ENCODE measurements at regions not wholly inside any gene's neighbourhood (a gene's known extent, or its start where the extent isn't known, plus 50 kb on each side); places are given as distances from the start of the nearest gene placed in this dataset.

GRCh38 chr12:127310548-127310947, 956.4 kb upstream of the TMEM132C start:
- ChIA-PET CTCF (no interaction called here), POLR2A (no interaction called here)
- no peak overlapping the region for H3K4me3 ChIP-seq (ENCODE audit: low read depth, low read length)
- TF ChIP-seq CTCF (IDR thresholded peaks at IDR 0.05; ENCODE audit: insufficient read depth, low read length, missing control alignments): no peak
- DNase-seq (ENCODE audit: low read depth, low spot score): no peak

DNA sequence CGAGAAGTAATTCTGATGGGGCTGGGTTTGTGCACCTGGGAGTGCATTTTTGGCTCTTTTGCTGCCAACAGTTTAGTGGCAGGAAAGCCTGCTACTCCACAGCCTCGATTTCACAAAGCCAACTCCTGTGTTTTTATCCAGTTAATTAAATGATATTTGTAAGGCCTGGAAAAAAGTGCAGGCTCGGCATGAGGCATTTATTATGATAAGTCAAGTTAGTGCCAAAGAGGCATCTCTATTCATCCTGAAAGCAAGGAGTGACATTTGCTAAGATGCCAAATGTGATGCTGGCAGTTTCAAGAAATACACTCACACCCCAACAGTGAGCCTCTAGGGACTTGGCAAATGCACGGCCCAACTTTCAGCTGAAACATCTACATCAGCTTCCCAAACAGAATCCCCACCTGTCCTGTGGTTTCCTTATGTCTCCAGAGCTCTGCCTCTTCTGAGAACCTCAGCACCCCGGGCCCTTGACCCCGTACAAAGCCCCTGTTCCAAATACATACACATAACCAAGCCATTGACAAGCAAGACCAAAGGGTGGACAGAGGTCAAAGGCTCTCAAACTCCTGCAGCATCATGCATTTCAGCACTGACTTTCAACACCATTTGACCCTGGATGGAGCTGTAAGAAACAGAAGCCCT, 955.1 kb upstream of the TMEM132C start:
- ChIA-PET CTCF (interaction anchor here (1.7 kb wide), 1 partner anchor 19 kb away, joined by 4 read pairs; no protein-coding TSS in a partner anchor), POLR2A (no interaction called here)
- no peak for TF ChIP-seq CTCF (IDR thresholded peaks at IDR 0.05; ENCODE audit: insufficient read depth, low read length, missing control alignments)
- DNase-seq (ENCODE audit: low read depth, low spot score): no peak
- no peak overlapping the region for H3K4me3 ChIP-seq (ENCODE audit: low read depth, low read length)

DNA sequence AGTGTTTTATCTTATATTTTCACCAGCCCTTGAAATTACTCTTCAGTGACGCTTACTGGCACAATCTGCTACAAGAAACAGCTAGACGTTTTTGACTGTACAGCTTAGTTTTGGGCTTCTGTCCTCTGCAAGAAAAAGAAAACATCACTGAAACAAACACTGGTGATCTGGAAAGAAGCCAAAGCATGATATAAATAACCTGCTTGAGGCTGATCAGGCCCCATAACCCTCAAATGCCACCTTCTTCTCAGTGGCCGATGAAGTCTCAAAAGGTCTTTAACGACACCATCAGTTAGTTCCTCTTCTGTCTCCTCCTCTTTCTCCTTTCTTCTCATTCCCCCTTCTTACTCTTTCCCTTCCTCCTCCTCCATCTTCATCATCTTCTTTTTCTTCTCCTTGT, 942.3 kb upstream of the TMEM132C start:
- ChIA-PET POLR2A (no interaction called here), CTCF (interaction anchor here (0.9 kb wide), 1 partner anchor 218 kb away, joined by 3 read pairs; no protein-coding TSS in a partner anchor)
- TF ChIP-seq CTCF (IDR thresholded peaks at IDR 0.05; ENCODE audit: insufficient read depth, low read length, missing control alignments): no peak
- DNase-seq (ENCODE audit: low read depth, low spot score): no peak
- H3K4me3 ChIP-seq (ENCODE audit: low read depth, low read length): no peak overlapping the region

DNA sequence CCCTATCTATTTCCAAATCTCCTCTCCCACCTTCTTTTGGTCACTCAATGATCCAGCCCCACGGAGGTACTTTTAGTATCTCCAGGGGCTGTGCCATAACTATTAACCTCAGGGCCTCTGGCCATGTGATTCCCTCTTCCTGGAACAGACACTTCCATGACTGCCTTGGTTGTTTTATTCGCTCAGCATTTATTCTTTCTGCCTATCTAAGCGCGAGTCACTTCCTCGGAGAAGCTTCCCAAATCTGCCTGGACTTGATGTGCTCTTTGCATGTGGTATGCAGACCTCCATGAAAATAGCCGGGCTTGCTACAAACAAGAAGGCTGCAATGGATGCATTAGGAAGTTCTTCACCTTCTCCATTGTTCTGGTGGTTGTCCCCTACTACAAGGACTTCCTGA, 939.0 kb upstream of the TMEM132C start:
- ChIA-PET POLR2A (no interaction called here), CTCF (no interaction called here)
- no peak for TF ChIP-seq CTCF (IDR thresholded peaks at IDR 0.05; ENCODE audit: insufficient read depth, low read length, missing control alignments)
- H3K4me3 ChIP-seq (ENCODE audit: low read depth, low read length): no peak overlapping the region
- DNase-seq (ENCODE audit: low read depth, low spot score): no peak

DNA sequence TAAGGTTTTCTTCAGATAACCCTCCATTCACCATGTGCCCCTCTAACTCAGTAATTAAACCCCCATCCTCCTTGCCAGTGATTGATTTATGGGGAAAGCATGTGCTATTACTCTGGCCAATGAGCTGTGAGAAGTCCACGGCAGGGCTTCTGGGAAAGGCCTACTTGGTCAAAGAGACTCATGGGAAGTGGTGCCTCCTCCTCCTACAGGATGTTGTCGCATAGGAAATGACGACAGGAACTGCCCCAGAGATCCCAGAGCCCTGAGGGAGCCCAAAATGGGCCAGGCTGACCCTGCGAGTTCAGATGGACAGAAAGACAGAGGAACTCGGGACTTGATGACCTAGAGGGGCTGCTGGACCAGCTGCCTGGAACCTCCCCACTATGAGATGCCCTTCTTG, 938.1 kb upstream of the TMEM132C start:
- H3K4me3 ChIP-seq (ENCODE audit: low read depth, low read length): no peak overlapping the region
- ChIA-PET CTCF (no interaction called here), POLR2A (no interaction called here)
- no peak for TF ChIP-seq CTCF (IDR thresholded peaks at IDR 0.05; ENCODE audit: insufficient read depth, low read length, missing control alignments)
- DNase-seq (ENCODE audit: low read depth, low spot score): no peak

GRCh38 chr12:127334365-127334764, 932.6 kb upstream of the TMEM132C start:
- no peak for TF ChIP-seq CTCF (IDR thresholded peaks at IDR 0.05; ENCODE audit: insufficient read depth, low read length, missing control alignments)
- ChIA-PET POLR2A (no interaction called here), CTCF (interaction anchor here (0.8 to 1.6 kb wide), 2 partner anchors 47 to 226 kb away, joined by 3 to 5 read pairs; no protein-coding TSS in a partner anchor)
- H3K4me3 ChIP-seq (ENCODE audit: low read depth, low read length): no peak overlapping the region
- no peak for DNase-seq (ENCODE audit: low read depth, low spot score)
